Stromal cell of bone marrow (primary cell): ENCODE measurements at regions not wholly inside any gene's neighbourhood (a gene's known extent, or its start where the extent isn't known, plus 50 kb on each side); places are given as distances from the start of the nearest gene placed in this dataset.
A peak's percentile ranks its signal among the peaks of the same experiment; 100 is the strongest.

Source experiments
- DNase-seq: peaks from one replicate; pipeline ENCODE4 v3.0.0-alpha.2; 2012; ENCODE audit warnings: low read depth

GRCh38 chr2:198499539-198499938 is 695.1 kb downstream of the PLCL1 start:
- DNase-seq, result peak; percentile 68

- no peak for DNase-seq
These were observed 694.1 kb downstream of the PLCL1 start for GRCh38 chr2:198498516-198498915.

GRCh38 chr2:198498048-198498447 is 693.7 kb downstream of the PLCL1 start:
- DNase-seq, result no peak

- no peak for DNase-seq
These were observed 690.5 kb downstream of the PLCL1 start for GRCh38 chr2:198494931-198495330.

GRCh38 chr2:198490748-198491147 is 686.4 kb downstream of the PLCL1 start:
- no peak for DNase-seq

GRCh38 chr2:198488964-198489363 is 684.6 kb downstream of the PLCL1 start:
- DNase-seq, result no peak

- DNase-seq, result peak; percentile 7
These were observed 678.7 kb downstream of the PLCL1 start for GRCh38 chr2:198483051-198483450.

GRCh38 chr2:198479065-198479464 is 674.7 kb downstream of the PLCL1 start:
- DNase-seq, result no peak

GRCh38 chr2:198478361-198478760 is 674.0 kb downstream of the PLCL1 start:
- no peak for DNase-seq

GRCh38 chr2:198476007-198476406 is 671.6 kb downstream of the PLCL1 start:
- DNase-seq, result no peak

- DNase-seq, result no peak
These were observed 666.9 kb downstream of the PLCL1 start for GRCh38 chr2:198471291-198471690.

- DNase-seq, result no peak
These were observed 663.7 kb downstream of the PLCL1 start for GRCh38 chr2:198468136-198468535.

GRCh38 chr2:198465970-198466369 is 661.6 kb downstream of the PLCL1 start:
- no peak for DNase-seq

- peak; percentile 4 for DNase-seq
These were observed 652.0 kb downstream of the PLCL1 start for GRCh38 chr2:198456418-198456817.

GRCh38 chr2:198453866-198454265 is 649.5 kb downstream of the PLCL1 start:
- DNase-seq, result no peak

GRCh38 chr2:198452327-198452726 is 647.9 kb downstream of the PLCL1 start:
- no peak for DNase-seq

- DNase-seq, result no peak
These were observed 644.4 kb downstream of the PLCL1 start for GRCh38 chr2:198448789-198449188.

- DNase-seq, result no peak
These were observed 640.5 kb downstream of the PLCL1 start for GRCh38 chr2:198444800-198445287.

- DNase-seq, result peak; percentile 41
These were observed 637.5 kb downstream of the PLCL1 start for GRCh38 chr2:198441901-198442300.

- DNase-seq, result no peak
These were observed 636.9 kb downstream of the PLCL1 start for GRCh38 chr2:198441246-198441645.

- DNase-seq, result no peak
These were observed 636.4 kb downstream of the PLCL1 start for GRCh38 chr2:198440833-198441232.

GRCh38 chr2:198438331-198438730 is 633.9 kb downstream of the PLCL1 start:
- no peak for DNase-seq

- DNase-seq, result no peak
These were observed 619.7 kb downstream of the PLCL1 start for GRCh38 chr2:198424112-198424511.

GRCh38 chr2:198417836-198418235 is 613.4 kb downstream of the PLCL1 start:
- DNase-seq, result no peak

- DNase-seq, result no peak
These were observed 610.6 kb downstream of the PLCL1 start for GRCh38 chr2:198414976-198415375.
